Astrocyte (in vitro differentiated cells and primary cell): ENCODE measurements at regions not wholly inside any gene's neighbourhood (a gene's known extent, or its start where the extent isn't known, plus 50 kb on each side); places are given as distances from the start of the nearest gene placed in this dataset.

ENCODE experiments used
- DNase-seq: peaks from one replicate; pipeline ENCODE4 v3.0.0-alpha.2; 2010; ENCODE audit warnings: low read depth
- FAIRE-seq: peaks from 2 replicates; lab custom pipeline; 2011; peaks lifted over from hg19 to GRCh38; lab: Jason Lieb, UNC
- H2AFZ ChIP-seq: 2 replicates; pipeline ENCODE4 v1.6.0; 2012; ENCODE audit warnings: low read depth, low read length, inconsistent platforms
- H3K27ac ChIP-seq: 2 replicates; pipeline ENCODE4 v1.5.1; 2011; ENCODE audit warnings: low read depth, low read length, inconsistent platforms
- H3K27me3 ChIP-seq: 2 replicates; pipeline ENCODE4 v1.6.0; 2011; ENCODE audit warnings: low read length, inconsistent platforms; ENCODE audit not compliant: insufficient read depth
- H3K36me3 ChIP-seq: 2 replicates; pipeline ENCODE4 v1.5.1; 2011; ENCODE audit warnings: low read length, inconsistent platforms; ENCODE audit not compliant: insufficient read depth
- H3K4me1 ChIP-seq: 2 replicates; pipeline ENCODE4 v1.5.1; 2011; ENCODE audit warnings: low read length, inconsistent platforms; ENCODE audit not compliant: insufficient read depth
- H3K4me2 ChIP-seq: 2 replicates; pipeline ENCODE4 v1.6.0; 2012; ENCODE audit warnings: low read length, inconsistent platforms
- H3K4me3 ChIP-seq: 2 replicates; pipeline ENCODE4 v1.5.1; 2011; ENCODE audit warnings: low read depth, mild to moderate bottlenecking, low read length, inconsistent platforms; ENCODE audit not compliant: insufficient read depth
- H3K79me2 ChIP-seq: 2 replicates; pipeline ENCODE4 v1.6.0; 2012; ENCODE audit warnings: mild to moderate bottlenecking, low read length, inconsistent platforms; ENCODE audit not compliant: insufficient read depth
- H3K9ac ChIP-seq: 2 replicates; pipeline ENCODE4 v1.6.0; 2012; ENCODE audit warnings: mild to moderate bottlenecking, low read length, inconsistent platforms
- H3K9me3 ChIP-seq: 2 replicates; pipeline ENCODE4 v1.5.1; 2012; ENCODE audit warnings: low read depth, mild to moderate bottlenecking, low read length, inconsistent platforms; ENCODE audit not compliant: insufficient read depth
- H4K20me1 ChIP-seq: 2 replicates; pipeline ENCODE4 v1.6.0; 2012; ENCODE audit warnings: low read length, inconsistent platforms; ENCODE audit not compliant: insufficient read depth
- H3K27ac Mint-ChIP-seq: one replicate; pipeline ENCODE4 v1.8.0; 2021; ENCODE audit warnings: mild to moderate bottlenecking, mixed read lengths; ENCODE audit not compliant: unreplicated experiment
- H3K27me3 Mint-ChIP-seq: one replicate; pipeline ENCODE4 v1.8.0; 2021; ENCODE audit warnings: low read depth, mixed read lengths; ENCODE audit not compliant: unreplicated experiment
- H3K36me3 Mint-ChIP-seq: one replicate; pipeline ENCODE4 v1.8.0; 2021; ENCODE audit warnings: low read depth, mixed read lengths; ENCODE audit not compliant: unreplicated experiment
- H3K4me1 Mint-ChIP-seq: one replicate; pipeline ENCODE4 v1.8.0; 2021; ENCODE audit warnings: low read depth, mixed read lengths; ENCODE audit not compliant: unreplicated experiment
- H3K4me3 Mint-ChIP-seq: one replicate; pipeline ENCODE4 v1.8.0; 2021; ENCODE audit warnings: mild to moderate bottlenecking, moderate library complexity, mixed read lengths; ENCODE audit not compliant: unreplicated experiment
- H3K9me3 Mint-ChIP-seq: one replicate; pipeline ENCODE4 v1.8.0; 2021; ENCODE audit warnings: mild to moderate bottlenecking, mixed read lengths; ENCODE audit not compliant: unreplicated experiment
- CTCF ChIP-seq: IDR thresholded peaks from 2 replicates; pipeline ENCODE4 v1.5.1; 2011; ENCODE audit warnings: low read depth, mild to moderate bottlenecking, inconsistent platforms, low read length, moderate library complexity; ENCODE audit not compliant: insufficient read depth
- EZH2 ChIP-seq: IDR thresholded peaks from 2 replicates; pipeline ENCODE4 v1.6.1; 2012; ENCODE audit warnings: mild to moderate bottlenecking, low read length, inconsistent platforms; ENCODE audit not compliant: insufficient read depth

- H3K9ac ChIP-seq = no peak overlapping the region
- no peaks in the 10 kb centered on the region for H3K9me3 ChIP-seq
- no peak for FAIRE-seq
- no peak overlapping the region for H2AFZ ChIP-seq
- H3K79me2 ChIP-seq = no peaks in the 10 kb centered on the region
- TF ChIP-seq EZH2 = no peak
- TF ChIP-seq CTCF = no peak
- Mint-ChIP-seq H3K27ac (no peak overlapping the region), H3K4me1 (peaks cover 8% of the 10 kb centered on the region), H3K9me3 (no peaks in the 10 kb centered on the region), H3K4me3 (no peak overlapping the region), H3K27me3 (no peaks in the 10 kb centered on the region), H3K36me3 (no peaks in the 10 kb centered on the region)
- H3K27ac ChIP-seq = no peak overlapping the region
- H3K4me2 ChIP-seq = no peak overlapping the region
- no peaks in the 10 kb centered on the region for H3K27me3 ChIP-seq
- H3K4me1 ChIP-seq = peaks cover 12% of the 10 kb centered on the region
- no peaks in the 10 kb centered on the region for H4K20me1 ChIP-seq
- DNase-seq = no peak
- H3K4me3 ChIP-seq = no peak overlapping the region
- no peaks in the 10 kb centered on the region for H3K36me3 ChIP-seq
Measured at GRCh38 chr4:104726002-104726401, 231.3 kb upstream of the CXXC4 start.

GRCh38 chr4:104727643-104728042, 232.9 kb upstream of the CXXC4 start:
- Histone ChIP-seq H3K27me3 (no peaks in the 10 kb centered on the region), H3K4me1 (peaks cover 12% of the 10 kb centered on the region), H3K9me3 (no peaks in the 10 kb centered on the region), H3K9ac (no peak overlapping the region), H3K4me2 (no peak overlapping the region), H3K79me2 (no peaks in the 10 kb centered on the region), H3K4me3 (no peak overlapping the region), H3K27ac (peak overlapping the region; percentile 56), H3K36me3 (no peaks in the 10 kb centered on the region), H4K20me1 (no peaks in the 10 kb centered on the region), H2AFZ (no peak overlapping the region)
- H3K9me3 Mint-ChIP-seq = no peaks in the 10 kb centered on the region
- H3K27ac Mint-ChIP-seq = peak overlapping the region; percentile 48
- H3K27me3 Mint-ChIP-seq = no peaks in the 10 kb centered on the region
- no peak overlapping the region for H3K4me3 Mint-ChIP-seq
- H3K36me3 Mint-ChIP-seq = no peaks in the 10 kb centered on the region
- no peak for TF ChIP-seq CTCF
- TF ChIP-seq EZH2 = no peak
- DNase-seq (no peak), FAIRE-seq (no peak)
- peaks cover 8% of the 10 kb centered on the region for H3K4me1 Mint-ChIP-seq

GRCh38 chr4:104728380-104729122, 233.9 kb upstream of the CXXC4 start:
- peak overlapping the region; percentile 74 for H3K4me2 ChIP-seq
- Mint-ChIP-seq H3K27me3 (no peaks in the 10 kb centered on the region), H3K4me1 (peaks cover 8% of the 10 kb centered on the region), H3K27ac (no peak overlapping the region), H3K4me3 (no peak overlapping the region), H3K36me3 (no peaks in the 10 kb centered on the region), H3K9me3 (no peaks in the 10 kb centered on the region)
- H3K36me3 ChIP-seq = no peaks in the 10 kb centered on the region
- no peaks in the 10 kb centered on the region for H3K9me3 ChIP-seq
- TF ChIP-seq EZH2 (no peak), CTCF (no peak)
- H3K27me3 ChIP-seq = no peaks in the 10 kb centered on the region
- H3K4me1 ChIP-seq = peaks cover 12% of the 10 kb centered on the region
- H3K4me3 ChIP-seq = peak overlapping the region; percentile 7
- H3K27ac ChIP-seq = peak overlapping the region; percentile 56
- H3K9ac ChIP-seq = no peak overlapping the region
- peak; percentile 98 for DNase-seq
- no peaks in the 10 kb centered on the region for H4K20me1 ChIP-seq
- H3K79me2 ChIP-seq = no peaks in the 10 kb centered on the region
- FAIRE-seq = no peak
- H2AFZ ChIP-seq = no peak overlapping the region
